SK-N-SH (cell line): ENCODE measurements at regions not wholly inside any gene's neighbourhood (a gene's known extent, or its start where the extent isn't known, plus 50 kb on each side); places are given as distances from the start of the nearest gene placed in this dataset.

Experiments
- CTCF ChIA-PET: fragments of 300-600, 350-600 bp; formaldehyde crosslinking; extraction: SDS; loops from one replicate; lab custom pipeline; 2021; lab: Yijun Ruan, JAX
- POLR2A ChIA-PET: fragments of 350-600 bp; sonication (Branson Sonifier 250); formaldehyde crosslinking; extraction: SDS; loops from one replicate; lab custom pipeline; 2020; ENCODE audit warnings: antibody characterized with exemption, inconsistent platforms; lab: Yijun Ruan, JAX
- DNase-seq: peaks from one replicate; pipeline ENCODE4 v3.0.0; 2012
- H2AFZ ChIP-seq: fragments of 200-600 bp; sonication (generic); 2 replicates; pipeline ENCODE4 v1.8.1; 2016; ENCODE audit warnings: antibody characterized with exemption, mild to moderate bottlenecking, low read depth
- H3F3A ChIP-seq: fragments of 200-600 bp; sonication (generic); replicated peaks from 2 replicates; pipeline ENCODE3; 2016; ENCODE audit warnings: antibody characterized with exemption, mild to moderate bottlenecking; ENCODE audit not compliant: insufficient read depth
- H3K27ac ChIP-seq, 2 experiments: fragments of 200-500 bp in 1 of 2; fragments of 200-600 bp in 1 of 2; sonication (Bioruptor generic) in 1 of 2; sonication (generic), shearing (Covaris generic) in 1 of 2; 2 replicates each; pipeline versions ENCODE4 v1.5.1 to v1.6.1; 2014 to 2016; ENCODE audit warnings: low read depth in 2 of 2, inconsistent platforms in 1 of 2, low read length in 1 of 2, mild to moderate bottlenecking in 1 of 2, mixed read lengths in 1 of 2
- H3K27me3 ChIP-seq: fragments of 200-600 bp; sonication (generic), shearing (Covaris generic); 2 replicates; pipeline ENCODE4 v1.6.1; 2016; ENCODE audit warnings: mixed run types; ENCODE audit not compliant: insufficient read depth
- H3K36me3 ChIP-seq, 2 experiments: fragments of 200-500 bp in 1 of 2; fragments of 200-600 bp in 1 of 2; sonication (Bioruptor generic) in 1 of 2; sonication (generic) in 1 of 2; replicated peaks in 1 of 2; 2 replicates each; pipeline versions ENCODE3 to v1.5.1; 2014 to 2016; ENCODE audit warnings: low read length in 1 of 2, mild to moderate bottlenecking in 1 of 2; ENCODE audit not compliant: insufficient read depth in 2 of 2, control insufficient read depth in 1 of 2
- H3K4me1 ChIP-seq, 2 experiments: fragments of 200-500 bp in 1 of 2; fragments of 200-600 bp in 1 of 2; sonication (Bioruptor generic) in 1 of 2; sonication (generic), shearing (Covaris generic) in 1 of 2; 2 replicates each; pipeline versions ENCODE4 v1.5.1 to v1.6.1; 2014 to 2016; ENCODE audit warnings: low read depth in 1 of 2, low read length in 1 of 2, mixed run types in 1 of 2; ENCODE audit not compliant: insufficient read depth in 2 of 2, control insufficient read depth in 1 of 2
- H3K4me2 ChIP-seq: fragments of 200-600 bp; sonication (generic), shearing (Covaris generic); 2 replicates; pipeline ENCODE4 v1.6.1; 2017; ENCODE audit warnings: mixed run types
- H3K4me3 ChIP-seq, 2 experiments: fragments of 200-500 bp in 1 of 2; fragments of 200-600 bp in 1 of 2; sonication (Bioruptor generic) in 1 of 2; sonication (generic), shearing (Covaris generic) in 1 of 2; 2 replicates each; pipeline versions ENCODE4 v1.5.1 to v1.8.1; 2014 to 2016; ENCODE audit warnings: low read depth in 2 of 2, inconsistent platforms in 1 of 2, low read length in 1 of 2, mild to moderate bottlenecking in 1 of 2, mixed read lengths in 1 of 2, moderate library complexity in 1 of 2
- H3K79me2 ChIP-seq: fragments of 200-600 bp; sonication (generic); 2 replicates; pipeline ENCODE4 v1.8.1; 2017; ENCODE audit warnings: mild to moderate bottlenecking; ENCODE audit not compliant: insufficient read depth
- H3K9ac ChIP-seq: fragments of 200-600 bp; sonication (generic); 2 replicates; pipeline ENCODE4 v1.6.1; 2017; ENCODE audit warnings: mixed run types
- H3K9me2 ChIP-seq: fragments of 200-600 bp; sonication (generic); 2 replicates; pipeline ENCODE4 v1.6.1; 2017; ENCODE audit warnings: mixed run types
- H3K9me3 ChIP-seq: fragments of 200-600 bp; sonication (generic); 2 replicates; pipeline ENCODE4 v1.6.1; 2017; ENCODE audit warnings: mixed run types, mild to moderate bottlenecking, moderate library complexity
- H4K20me1 ChIP-seq: fragments of 200-600 bp; sonication (generic); 2 replicates; pipeline ENCODE4 v1.6.1; 2017; ENCODE audit warnings: mild to moderate bottlenecking, mixed run types; ENCODE audit not compliant: insufficient read depth
- CHD2 ChIP-seq: fragments of 150-350 bp; IDR thresholded peaks from 2 replicates; pipeline ENCODE4 v1.6.1; 2018; ENCODE audit warnings: low read length; ENCODE audit not compliant: partially characterized antibody
- ELF1 ChIP-seq: IDR thresholded peaks from 2 replicates; pipeline ENCODE4 v1.4.0; 2012
- FOXJ3 ChIP-seq: sonication (generic); formaldehyde crosslinking; IDR thresholded peaks from 2 replicates; pipeline ENCODE4 v1.5.1; 2020; ENCODE audit warnings: mild to moderate bottlenecking, missing genetic modification reagents
- FOXM1 ChIP-seq: IDR thresholded peaks from 2 replicates; pipeline ENCODE4 v1.4.0; 2012; ENCODE audit warnings: low read depth, mild to moderate bottlenecking
- GABPA ChIP-seq: IDR thresholded peaks from 2 replicates; pipeline ENCODE4 v1.4.0; 2012; ENCODE audit warnings: low read depth, mild to moderate bottlenecking
- GATA2 ChIP-seq: sonication (generic); formaldehyde crosslinking; IDR thresholded peaks from 2 replicates; pipeline ENCODE4 v1.5.0; 2020; ENCODE audit warnings: mild to moderate bottlenecking, missing genetic modification reagents
- JUND ChIP-seq: IDR thresholded peaks from 2 replicates; pipeline ENCODE4 v1.4.0; 2012
- MEF2A ChIP-seq: IDR thresholded peaks from 2 replicates; pipeline ENCODE4 v1.4.0; 2012; ENCODE audit warnings: low read depth, borderline replicate concordance
- RAD21 ChIP-seq: IDR thresholded peaks from 2 replicates; pipeline ENCODE4 v1.6.1; 2012; ENCODE audit warnings: mild to moderate bottlenecking, low read length
- RXRA ChIP-seq: IDR thresholded peaks from 2 replicates; pipeline ENCODE4 v1.4.0; 2012; ENCODE audit warnings: low read depth, mild to moderate bottlenecking, borderline replicate concordance
- SIN3A ChIP-seq: IDR thresholded peaks from 2 replicates; pipeline ENCODE4 v1.6.1; 2012; ENCODE audit warnings: low read depth, mild to moderate bottlenecking, low read length, moderate library complexity, borderline replicate concordance
- SMC3 ChIP-seq: IDR thresholded peaks from 2 replicates; pipeline ENCODE4 v1.6.1; 2012; ENCODE audit warnings: low read depth, low read length, improper control_type of control experiment
- TAF1 ChIP-seq: IDR thresholded peaks from 2 replicates; pipeline ENCODE4 v1.6.1; 2012; ENCODE audit warnings: low read depth, mild to moderate bottlenecking, low read length, moderate library complexity, borderline replicate concordance
- WGBS: methylation state at CpG from one replicate; pipeline ENCODE4 v1.1.6; 2017; ENCODE audit warnings: low lambda C conversion rate; 5-methylcytosine and 5-hydroxymethylcytosine counted together
- TF ChIP-seq, protein P1 (sequence below): IDR thresholded peaks from 2 replicates; pipeline ENCODE4 v1.4.0; 2012; ENCODE audit warnings: low read depth
- TF ChIP-seq, protein P2 (sequence below): fragments of 200-600 bp; sonication (generic); IDR thresholded peaks from 2 replicates; pipeline ENCODE4 v1.6.1; 2017; ENCODE audit warnings: antibody characterized with exemption, mild to moderate bottlenecking, moderate library complexity
- TF ChIP-seq, protein P3 (sequence below): fragments of 150-350 bp; IDR thresholded peaks from 2 replicates; pipeline ENCODE4 v1.6.1; 2016; ENCODE audit warnings: mild to moderate bottlenecking, low read depth, low read length
- TF ChIP-seq, protein P4 (sequence below): fragments of 150-350 bp; IDR thresholded peaks from 2 replicates; pipeline ENCODE4 v1.6.1; 2017; ENCODE audit warnings: antibody characterized with exemption, low read length, low read depth, borderline replicate concordance
- TF ChIP-seq, protein P5 (sequence below): IDR thresholded peaks from 2 replicates; pipeline ENCODE4 v1.6.1; 2012; ENCODE audit warnings: mild to moderate bottlenecking, low read depth, low read length, moderate library complexity
- TF ChIP-seq, protein P6 (sequence below): IDR thresholded peaks from 2 replicates; pipeline ENCODE4 v1.4.0; 2012; ENCODE audit warnings: low read depth, borderline replicate concordance

DNA sequence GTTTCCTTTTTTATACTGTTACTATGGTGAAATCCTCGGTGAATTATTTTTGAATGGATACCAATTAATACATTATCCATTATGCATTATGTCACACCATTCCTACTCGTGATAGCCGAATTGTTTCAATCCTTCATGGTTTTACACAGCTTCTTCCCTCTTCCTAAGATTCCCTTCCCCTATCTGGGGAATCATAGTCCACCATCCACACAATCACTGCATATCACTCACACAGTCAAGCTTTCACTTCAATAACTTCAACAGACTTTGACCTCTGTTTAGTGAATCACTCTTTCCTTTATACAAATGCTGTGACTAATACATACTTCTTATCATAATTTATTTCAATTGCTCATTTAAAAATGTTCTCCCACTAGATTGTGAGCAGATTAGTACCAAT, 1108.1 kb upstream of the LRRTM1 start:
- Histone ChIP-seq H3K36me3 (no peaks in the 10 kb centered on the region), H3K79me2 (no peaks in the 10 kb centered on the region), H3F3A (no peaks in the 10 kb centered on the region), H3K9ac (no peak overlapping the region), H3K4me3 (no peak overlapping the region), H3K4me1 (no peaks in the 10 kb centered on the region), H3K27me3 (no peaks in the 10 kb centered on the region), H2AFZ (no peak overlapping the region), H4K20me1 (no peaks in the 10 kb centered on the region), H3K9me2 (no peaks in the 10 kb centered on the region), H3K4me2 (no peak overlapping the region), H3K9me3 (no peaks in the 10 kb centered on the region), H3K27ac (no peak overlapping the region)
- 2% methylated on average over 3 of the region's 3 CpGs for whole genome bisulfite sequencing
- ChIA-PET POLR2A (no interaction called here), CTCF (no interaction called here)
- no peak for DNase-seq
- TF ChIP-seq, protein P1, sequence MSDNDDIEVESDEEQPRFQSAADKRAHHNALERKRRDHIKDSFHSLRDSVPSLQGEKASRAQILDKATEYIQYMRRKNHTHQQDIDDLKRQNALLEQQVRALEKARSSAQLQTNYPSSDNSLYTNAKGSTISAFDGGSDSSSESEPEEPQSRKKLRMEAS = no peak
- no peak for TF ChIP-seq GATA2 (CRISPR knock-in tag)
- TF ChIP-seq, protein P2, sequence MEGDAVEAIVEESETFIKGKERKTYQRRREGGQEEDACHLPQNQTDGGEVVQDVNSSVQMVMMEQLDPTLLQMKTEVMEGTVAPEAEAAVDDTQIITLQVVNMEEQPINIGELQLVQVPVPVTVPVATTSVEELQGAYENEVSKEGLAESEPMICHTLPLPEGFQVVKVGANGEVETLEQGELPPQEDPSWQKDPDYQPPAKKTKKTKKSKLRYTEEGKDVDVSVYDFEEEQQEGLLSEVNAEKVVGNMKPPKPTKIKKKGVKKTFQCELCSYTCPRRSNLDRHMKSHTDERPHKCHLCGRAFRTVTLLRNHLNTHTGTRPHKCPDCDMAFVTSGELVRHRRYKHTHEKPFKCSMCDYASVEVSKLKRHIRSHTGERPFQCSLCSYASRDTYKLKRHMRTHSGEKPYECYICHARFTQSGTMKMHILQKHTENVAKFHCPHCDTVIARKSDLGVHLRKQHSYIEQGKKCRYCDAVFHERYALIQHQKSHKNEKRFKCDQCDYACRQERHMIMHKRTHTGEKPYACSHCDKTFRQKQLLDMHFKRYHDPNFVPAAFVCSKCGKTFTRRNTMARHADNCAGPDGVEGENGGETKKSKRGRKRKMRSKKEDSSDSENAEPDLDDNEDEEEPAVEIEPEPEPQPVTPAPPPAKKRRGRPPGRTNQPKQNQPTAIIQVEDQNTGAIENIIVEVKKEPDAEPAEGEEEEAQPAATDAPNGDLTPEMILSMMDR = no peak
- TF ChIP-seq, protein P3, sequence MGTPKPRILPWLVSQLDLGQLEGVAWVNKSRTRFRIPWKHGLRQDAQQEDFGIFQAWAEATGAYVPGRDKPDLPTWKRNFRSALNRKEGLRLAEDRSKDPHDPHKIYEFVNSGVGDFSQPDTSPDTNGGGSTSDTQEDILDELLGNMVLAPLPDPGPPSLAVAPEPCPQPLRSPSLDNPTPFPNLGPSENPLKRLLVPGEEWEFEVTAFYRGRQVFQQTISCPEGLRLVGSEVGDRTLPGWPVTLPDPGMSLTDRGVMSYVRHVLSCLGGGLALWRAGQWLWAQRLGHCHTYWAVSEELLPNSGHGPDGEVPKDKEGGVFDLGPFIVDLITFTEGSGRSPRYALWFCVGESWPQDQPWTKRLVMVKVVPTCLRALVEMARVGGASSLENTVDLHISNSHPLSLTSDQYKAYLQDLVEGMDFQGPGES = no peak
- TF ChIP-seq ELF1 = no peak
- TF ChIP-seq CHD2 = no peak
- TF ChIP-seq, protein P4, sequence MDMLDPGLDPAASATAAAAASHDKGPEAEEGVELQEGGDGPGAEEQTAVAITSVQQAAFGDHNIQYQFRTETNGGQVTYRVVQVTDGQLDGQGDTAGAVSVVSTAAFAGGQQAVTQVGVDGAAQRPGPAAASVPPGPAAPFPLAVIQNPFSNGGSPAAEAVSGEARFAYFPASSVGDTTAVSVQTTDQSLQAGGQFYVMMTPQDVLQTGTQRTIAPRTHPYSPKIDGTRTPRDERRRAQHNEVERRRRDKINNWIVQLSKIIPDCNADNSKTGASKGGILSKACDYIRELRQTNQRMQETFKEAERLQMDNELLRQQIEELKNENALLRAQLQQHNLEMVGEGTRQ = no peak
- TF ChIP-seq MEF2A = no peak
- TF ChIP-seq, protein P5, sequence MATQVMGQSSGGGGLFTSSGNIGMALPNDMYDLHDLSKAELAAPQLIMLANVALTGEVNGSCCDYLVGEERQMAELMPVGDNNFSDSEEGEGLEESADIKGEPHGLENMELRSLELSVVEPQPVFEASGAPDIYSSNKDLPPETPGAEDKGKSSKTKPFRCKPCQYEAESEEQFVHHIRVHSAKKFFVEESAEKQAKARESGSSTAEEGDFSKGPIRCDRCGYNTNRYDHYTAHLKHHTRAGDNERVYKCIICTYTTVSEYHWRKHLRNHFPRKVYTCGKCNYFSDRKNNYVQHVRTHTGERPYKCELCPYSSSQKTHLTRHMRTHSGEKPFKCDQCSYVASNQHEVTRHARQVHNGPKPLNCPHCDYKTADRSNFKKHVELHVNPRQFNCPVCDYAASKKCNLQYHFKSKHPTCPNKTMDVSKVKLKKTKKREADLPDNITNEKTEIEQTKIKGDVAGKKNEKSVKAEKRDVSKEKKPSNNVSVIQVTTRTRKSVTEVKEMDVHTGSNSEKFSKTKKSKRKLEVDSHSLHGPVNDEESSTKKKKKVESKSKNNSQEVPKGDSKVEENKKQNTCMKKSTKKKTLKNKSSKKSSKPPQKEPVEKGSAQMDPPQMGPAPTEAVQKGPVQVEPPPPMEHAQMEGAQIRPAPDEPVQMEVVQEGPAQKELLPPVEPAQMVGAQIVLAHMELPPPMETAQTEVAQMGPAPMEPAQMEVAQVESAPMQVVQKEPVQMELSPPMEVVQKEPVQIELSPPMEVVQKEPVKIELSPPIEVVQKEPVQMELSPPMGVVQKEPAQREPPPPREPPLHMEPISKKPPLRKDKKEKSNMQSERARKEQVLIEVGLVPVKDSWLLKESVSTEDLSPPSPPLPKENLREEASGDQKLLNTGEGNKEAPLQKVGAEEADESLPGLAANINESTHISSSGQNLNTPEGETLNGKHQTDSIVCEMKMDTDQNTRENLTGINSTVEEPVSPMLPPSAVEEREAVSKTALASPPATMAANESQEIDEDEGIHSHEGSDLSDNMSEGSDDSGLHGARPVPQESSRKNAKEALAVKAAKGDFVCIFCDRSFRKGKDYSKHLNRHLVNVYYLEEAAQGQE = no peak
- TF ChIP-seq RAD21 = no peak
- no peak for TF ChIP-seq SIN3A
- TF ChIP-seq GABPA = no peak
- TF ChIP-seq SMC3 = no peak
- no peak for TF ChIP-seq JUND
- no peak for TF ChIP-seq FOXJ3
- TF ChIP-seq RXRA = no peak
- no peak for TF ChIP-seq FOXM1
- TF ChIP-seq, protein P6, sequence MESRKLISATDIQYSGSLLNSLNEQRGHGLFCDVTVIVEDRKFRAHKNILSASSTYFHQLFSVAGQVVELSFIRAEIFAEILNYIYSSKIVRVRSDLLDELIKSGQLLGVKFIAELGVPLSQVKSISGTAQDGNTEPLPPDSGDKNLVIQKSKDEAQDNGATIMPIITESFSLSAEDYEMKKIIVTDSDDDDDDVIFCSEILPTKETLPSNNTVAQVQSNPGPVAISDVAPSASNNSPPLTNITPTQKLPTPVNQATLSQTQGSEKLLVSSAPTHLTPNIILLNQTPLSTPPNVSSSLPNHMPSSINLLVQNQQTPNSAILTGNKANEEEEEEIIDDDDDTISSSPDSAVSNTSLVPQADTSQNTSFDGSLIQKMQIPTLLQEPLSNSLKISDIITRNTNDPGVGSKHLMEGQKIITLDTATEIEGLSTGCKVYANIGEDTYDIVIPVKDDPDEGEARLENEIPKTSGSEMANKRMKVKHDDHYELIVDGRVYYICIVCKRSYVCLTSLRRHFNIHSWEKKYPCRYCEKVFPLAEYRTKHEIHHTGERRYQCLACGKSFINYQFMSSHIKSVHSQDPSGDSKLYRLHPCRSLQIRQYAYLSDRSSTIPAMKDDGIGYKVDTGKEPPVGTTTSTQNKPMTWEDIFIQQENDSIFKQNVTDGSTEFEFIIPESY = no peak
- TF ChIP-seq TAF1 = no peak
